ENCODE measurements at regions not wholly inside any gene's neighbourhood (a gene's known extent, or its start where the extent isn't known, plus 50 kb on each side); places are given as distances from the start of the nearest gene placed in this dataset.

DNA sequence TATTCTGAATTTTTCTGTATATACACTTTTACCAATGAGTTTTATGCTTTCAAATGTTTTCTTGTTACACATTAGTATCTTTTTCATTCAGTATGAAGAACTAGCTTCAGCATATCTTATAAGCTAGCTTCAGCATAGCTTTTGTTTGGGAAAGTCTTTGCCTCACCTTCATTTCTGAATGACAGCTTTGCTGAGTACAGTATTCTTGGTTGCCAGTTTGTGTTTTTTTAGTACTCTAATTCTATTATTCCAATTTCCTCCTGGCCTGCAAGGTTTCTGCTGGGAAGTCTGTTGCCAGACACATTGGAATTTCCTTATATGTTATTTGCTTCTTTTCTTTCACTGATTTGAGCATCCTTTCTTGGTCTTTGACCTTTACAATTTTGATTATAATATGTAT is 278.8 kb downstream of the SPATA18 start:
- no peak overlapping the region for H3K9ac ChIP-seq (ENCODE audit: low read length in 2 of 2)
- no peaks in the 10 kb centered on the region for H3K4me1 ChIP-seq (ENCODE audit: control insufficient read depth, insufficient read depth, low read length)
- H3K4me3 ChIP-seq (ENCODE audit: low read length in 2 of 2): no peak overlapping the region
- H3K27me3 ChIP-seq (ENCODE audit: control insufficient read depth in 1 of 2, insufficient read depth in 2 of 2, low read length in 2 of 2): no peaks in the 10 kb centered on the region
- no peaks in the 10 kb centered on the region for H3K36me3 ChIP-seq (ENCODE audit: control insufficient read depth in 2 of 2, insufficient read depth in 2 of 2, low read length in 2 of 2)
- H3K9me3 ChIP-seq (ENCODE audit: control insufficient read depth in 2 of 2, low read length in 2 of 2): peaks cover 7 to 9% of the 10 kb centered on the region in 2 donors
- H3K27ac ChIP-seq (ENCODE audit: low read length): no peak overlapping the region

DNA sequence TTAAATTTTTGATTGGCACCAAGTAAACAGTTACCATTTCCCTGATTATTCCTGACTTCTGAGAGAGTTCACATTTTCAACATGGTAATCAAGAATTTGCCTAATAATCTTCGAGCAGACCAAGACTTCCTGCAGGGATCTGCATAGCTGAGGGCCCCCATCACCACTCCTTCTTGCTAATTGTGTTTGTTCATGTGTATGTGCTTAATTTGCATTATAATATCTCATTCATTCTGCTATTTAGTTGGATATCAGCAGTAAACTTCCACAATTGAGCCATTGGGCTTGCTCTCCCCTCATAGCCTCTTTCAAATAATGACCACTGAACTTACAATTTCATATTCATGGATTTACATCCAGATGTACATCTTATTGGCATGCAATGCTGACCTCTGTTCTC is 292.5 kb downstream of the SPATA18 start:
- H3K27ac ChIP-seq (ENCODE audit: low read length): no peak overlapping the region
- no peaks in the 10 kb centered on the region for H3K36me3 ChIP-seq (ENCODE audit: control insufficient read depth in 2 of 2, insufficient read depth in 2 of 2, low read length in 2 of 2)

DNA sequence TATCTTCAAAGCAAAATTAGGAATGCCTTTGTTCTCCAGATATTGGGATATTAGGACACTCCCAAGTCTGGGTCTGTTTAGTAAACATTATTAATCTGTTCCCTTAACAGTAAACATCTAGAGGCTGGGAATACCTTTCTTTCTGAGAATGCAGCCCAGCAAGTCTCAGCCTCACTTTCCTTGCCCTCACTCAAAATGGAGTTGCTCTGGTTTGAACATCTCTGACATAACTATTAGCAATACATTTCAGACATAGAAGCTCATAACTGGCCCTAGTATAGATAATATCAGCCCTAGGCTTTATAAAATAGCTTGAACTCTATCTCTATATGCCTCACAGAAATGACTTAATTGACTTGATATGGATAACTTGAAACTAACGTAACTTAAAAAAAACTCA is 299.8 kb downstream of the SPATA18 start:
- Histone ChIP-seq H3K36me3 (ENCODE audit: control insufficient read depth in 2 of 2, insufficient read depth in 2 of 2, low read length in 2 of 2) (no peaks in the 10 kb centered on the region), H3K9ac (ENCODE audit: low read length in 2 of 2) (no peak overlapping the region), H3K9me3 (ENCODE audit: control insufficient read depth in 2 of 2, low read length in 2 of 2) (no peaks in the 10 kb centered on the region), H3K4me3 (ENCODE audit: low read length in 2 of 2) (no peak overlapping the region), H3K27ac (ENCODE audit: low read length) (no peak overlapping the region), H3K27me3 (ENCODE audit: control insufficient read depth in 1 of 2, insufficient read depth in 2 of 2, low read length in 2 of 2) (no peaks in the 10 kb centered on the region), H3K4me1 (ENCODE audit: control insufficient read depth, insufficient read depth, low read length) (no peaks in the 10 kb centered on the region)

More for the DNA sequence above, 292.5 kb downstream of the SPATA18 start:
- H3K9ac ChIP-seq (ENCODE audit: low read length in 2 of 2): no peak overlapping the region
- no peaks in the 10 kb centered on the region for H3K9me3 ChIP-seq (ENCODE audit: control insufficient read depth in 2 of 2, low read length in 2 of 2)
- H3K4me1 ChIP-seq (ENCODE audit: control insufficient read depth, insufficient read depth, low read length): no peaks in the 10 kb centered on the region
- no peaks in the 10 kb centered on the region for H3K27me3 ChIP-seq (ENCODE audit: control insufficient read depth in 1 of 2, insufficient read depth in 2 of 2, low read length in 2 of 2)
- no peak overlapping the region for H3K4me3 ChIP-seq (ENCODE audit: low read length in 2 of 2)

DNA sequence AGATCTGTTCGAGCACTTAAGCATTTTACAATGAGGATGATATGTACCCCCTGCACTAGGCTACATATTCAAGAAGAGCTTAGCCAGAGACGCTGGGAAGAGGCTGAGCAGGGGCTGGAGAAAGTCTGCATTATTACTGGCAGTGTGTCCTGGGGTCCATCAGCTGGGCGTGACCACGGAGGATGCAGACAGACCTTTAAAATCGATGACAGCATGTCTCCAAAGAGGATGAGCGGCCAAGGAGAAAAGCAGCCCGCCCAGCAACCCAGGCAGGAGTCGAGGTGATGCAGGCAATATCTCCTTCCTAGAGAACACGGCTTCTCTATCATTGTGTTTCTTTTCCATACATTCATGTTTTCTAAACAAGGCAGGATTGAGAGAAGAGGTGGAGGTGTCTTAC is 300.7 kb downstream of the USP46 start:
- Histone ChIP-seq H3K27ac (ENCODE audit: low read length) (no peak overlapping the region), H3K27me3 (ENCODE audit: control insufficient read depth in 1 of 2, insufficient read depth in 2 of 2, low read length in 2 of 2) (no peaks in the 10 kb centered on the region), H3K4me3 (ENCODE audit: low read length in 2 of 2) (no peak overlapping the region), H3K9me3 (ENCODE audit: control insufficient read depth in 2 of 2, low read length in 2 of 2) (no peaks in the 10 kb centered on the region), H3K36me3 (ENCODE audit: control insufficient read depth in 2 of 2, insufficient read depth in 2 of 2, low read length in 2 of 2) (no peaks in the 10 kb centered on the region), H3K9ac (ENCODE audit: low read length in 2 of 2) (no peak overlapping the region), H3K4me1 (ENCODE audit: control insufficient read depth, insufficient read depth, low read length) (no peaks in the 10 kb centered on the region)

DNA sequence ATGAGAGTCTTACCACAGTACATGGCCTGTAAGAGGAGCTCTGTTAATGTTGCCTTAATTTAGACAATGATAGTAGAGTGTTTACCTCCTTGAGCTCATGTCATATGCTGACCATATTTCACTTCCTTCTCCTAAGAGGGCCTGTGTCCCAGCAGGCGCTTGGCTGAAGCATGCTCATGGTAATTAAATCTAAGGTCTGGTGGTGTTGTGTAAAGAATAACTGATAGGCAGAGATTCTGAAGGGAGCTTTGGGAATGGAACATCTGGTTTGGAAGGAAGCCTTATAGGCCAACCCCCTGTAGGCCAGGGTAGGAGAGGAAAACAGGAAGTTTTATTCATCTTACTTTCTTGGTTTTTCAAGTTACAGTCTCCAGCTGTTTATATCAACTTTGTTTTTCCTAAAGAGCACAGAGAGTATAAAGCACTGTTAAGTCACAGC is 300.2 kb downstream of the USP46 start:
- Histone ChIP-seq H3K9ac (ENCODE audit: low read length in 2 of 2) (no peak overlapping the region), H3K27me3 (ENCODE audit: control insufficient read depth in 1 of 2, insufficient read depth in 2 of 2, low read length in 2 of 2) (no peaks in the 10 kb centered on the region), H3K9me3 (ENCODE audit: control insufficient read depth in 2 of 2, low read length in 2 of 2) (no peaks in the 10 kb centered on the region), H3K4me1 (ENCODE audit: control insufficient read depth, insufficient read depth, low read length) (no peaks in the 10 kb centered on the region), H3K4me3 (ENCODE audit: low read length in 2 of 2) (no peak overlapping the region), H3K36me3 (ENCODE audit: control insufficient read depth in 2 of 2, insufficient read depth in 2 of 2, low read length in 2 of 2) (no peaks in the 10 kb centered on the region), H3K27ac (ENCODE audit: low read length) (no peak overlapping the region)

DNA sequence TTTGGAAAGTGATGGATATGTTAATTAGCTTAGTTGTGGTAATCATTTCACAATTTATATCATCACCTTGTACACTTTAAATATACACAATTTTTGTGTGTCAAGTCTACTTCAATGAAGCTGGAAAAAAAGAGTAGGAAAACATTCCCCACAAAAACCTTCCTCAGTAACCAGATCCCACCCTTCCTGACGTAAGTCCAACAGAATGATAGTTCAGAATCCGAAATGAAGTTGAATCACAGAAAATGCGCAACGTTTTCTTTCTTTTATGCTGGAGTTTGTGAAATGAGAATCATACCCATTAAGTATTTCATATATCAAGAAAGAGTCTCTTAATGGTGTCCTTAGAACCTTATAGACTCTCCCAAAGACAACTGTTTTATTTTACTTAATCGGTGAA is 292.9 kb downstream of the USP46 start:
- H3K9me3 ChIP-seq (ENCODE audit: control insufficient read depth in 2 of 2, low read length in 2 of 2): no peaks in the 10 kb centered on the region
- no peak overlapping the region for H3K27ac ChIP-seq (ENCODE audit: low read length)
- H3K9ac ChIP-seq (ENCODE audit: low read length in 2 of 2): no peak overlapping the region
- H3K36me3 ChIP-seq (ENCODE audit: control insufficient read depth in 2 of 2, insufficient read depth in 2 of 2, low read length in 2 of 2): no peaks in the 10 kb centered on the region
- H3K27me3 ChIP-seq (ENCODE audit: control insufficient read depth in 1 of 2, insufficient read depth in 2 of 2, low read length in 2 of 2): no peaks in the 10 kb centered on the region
- no peak overlapping the region for H3K4me3 ChIP-seq (ENCODE audit: low read length in 2 of 2)
- H3K4me1 ChIP-seq (ENCODE audit: control insufficient read depth, insufficient read depth, low read length): no peaks in the 10 kb centered on the region

DNA sequence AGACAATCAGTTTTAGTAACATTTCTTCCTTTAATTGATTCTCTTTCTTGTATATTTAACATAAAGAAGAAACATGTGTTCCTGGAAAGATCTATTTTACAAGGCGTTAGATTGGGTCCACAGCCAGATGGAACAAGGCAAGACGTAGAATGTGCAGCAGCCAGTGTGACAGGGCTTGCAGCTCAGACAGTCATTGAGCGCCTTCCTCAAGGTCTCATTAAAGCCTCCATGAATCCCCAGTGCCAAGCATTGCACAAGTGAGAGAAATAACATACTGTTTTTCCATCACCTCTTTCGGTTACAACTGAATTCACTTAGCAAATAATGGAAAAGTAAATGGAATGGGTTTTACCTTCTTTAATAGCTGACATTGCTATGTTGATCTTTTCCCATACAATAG is 292.5 kb downstream of the USP46 start:
- Histone ChIP-seq H3K9ac (ENCODE audit: low read length in 2 of 2) (no peak overlapping the region), H3K4me3 (ENCODE audit: low read length in 2 of 2) (no peak overlapping the region), H3K9me3 (ENCODE audit: control insufficient read depth in 2 of 2, low read length in 2 of 2) (no peaks in the 10 kb centered on the region), H3K4me1 (ENCODE audit: control insufficient read depth, insufficient read depth, low read length) (no peaks in the 10 kb centered on the region), H3K27ac (ENCODE audit: low read length) (no peak overlapping the region), H3K36me3 (ENCODE audit: control insufficient read depth in 2 of 2, insufficient read depth in 2 of 2, low read length in 2 of 2) (no peaks in the 10 kb centered on the region), H3K27me3 (ENCODE audit: control insufficient read depth in 1 of 2, insufficient read depth in 2 of 2, low read length in 2 of 2) (no peaks in the 10 kb centered on the region)

DNA sequence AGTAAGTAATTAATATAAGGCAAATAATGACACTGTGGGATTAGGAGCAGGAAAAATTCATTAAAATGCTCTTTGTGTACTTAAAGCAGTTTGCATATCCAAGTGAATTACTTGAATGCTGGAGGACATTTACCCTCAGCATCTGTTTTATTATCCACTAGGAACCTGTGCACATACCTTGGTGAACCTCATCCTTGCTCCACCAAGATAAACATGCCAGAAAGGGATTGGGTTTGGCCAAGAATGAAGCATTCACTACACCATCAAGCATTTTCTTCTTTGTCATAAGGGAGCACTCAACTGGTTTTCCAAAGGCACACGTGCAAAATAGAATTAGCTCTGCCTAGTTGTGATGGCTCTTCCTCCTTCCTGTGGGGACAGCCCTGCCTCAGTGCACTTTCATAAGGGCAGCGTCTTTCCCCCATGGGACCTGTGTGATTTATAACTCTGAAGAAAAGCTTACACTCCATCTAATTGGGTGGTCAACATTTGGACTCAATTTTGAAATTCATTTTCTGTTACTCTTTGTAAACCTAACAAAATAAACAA is 291.7 kb downstream of the USP46 start:
- no peaks in the 10 kb centered on the region for H3K4me1 ChIP-seq (ENCODE audit: control insufficient read depth, insufficient read depth, low read length)
- no peaks in the 10 kb centered on the region for H3K27me3 ChIP-seq (ENCODE audit: control insufficient read depth in 1 of 2, insufficient read depth in 2 of 2, low read length in 2 of 2)
- H3K27ac ChIP-seq (ENCODE audit: low read length): no peak overlapping the region
- no peaks in the 10 kb centered on the region for H3K9me3 ChIP-seq (ENCODE audit: control insufficient read depth in 2 of 2, low read length in 2 of 2)
- H3K36me3 ChIP-seq (ENCODE audit: control insufficient read depth in 2 of 2, insufficient read depth in 2 of 2, low read length in 2 of 2): no peaks in the 10 kb centered on the region
- no peak overlapping the region for H3K9ac ChIP-seq (ENCODE audit: low read length in 2 of 2)
- H3K4me3 ChIP-seq (ENCODE audit: low read length in 2 of 2): no peak overlapping the region

DNA sequence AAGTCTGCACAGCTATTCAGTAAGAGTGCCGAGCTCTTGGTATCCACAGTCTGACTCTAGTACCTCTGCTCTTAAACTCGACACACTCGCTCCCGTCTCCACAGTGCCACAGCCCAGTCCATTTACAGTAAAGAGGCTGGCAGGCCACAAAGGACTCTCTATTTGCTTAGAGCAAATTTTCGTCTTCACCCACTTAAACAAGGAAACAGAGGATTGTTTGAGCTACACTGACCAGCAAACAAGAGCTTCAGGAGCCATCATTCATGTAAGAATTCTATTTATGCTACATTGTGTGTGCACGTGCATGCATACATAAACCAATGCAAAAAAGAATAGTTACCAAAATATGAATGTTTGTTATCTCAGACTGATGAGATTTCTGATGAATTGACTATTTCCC is 290.2 kb downstream of the USP46 start:
- no peaks in the 10 kb centered on the region for H3K36me3 ChIP-seq (ENCODE audit: control insufficient read depth in 2 of 2, insufficient read depth in 2 of 2, low read length in 2 of 2)
- H3K9ac ChIP-seq (ENCODE audit: low read length in 2 of 2): no peak overlapping the region
- no peaks in the 10 kb centered on the region for H3K4me1 ChIP-seq (ENCODE audit: control insufficient read depth, insufficient read depth, low read length)
- no peak overlapping the region for H3K4me3 ChIP-seq (ENCODE audit: low read length in 2 of 2)
- no peaks in the 10 kb centered on the region for H3K9me3 ChIP-seq (ENCODE audit: control insufficient read depth in 2 of 2, low read length in 2 of 2)
- no peak overlapping the region for H3K27ac ChIP-seq (ENCODE audit: low read length)
- H3K27me3 ChIP-seq (ENCODE audit: control insufficient read depth in 1 of 2, insufficient read depth in 2 of 2, low read length in 2 of 2): no peaks in the 10 kb centered on the region

DNA sequence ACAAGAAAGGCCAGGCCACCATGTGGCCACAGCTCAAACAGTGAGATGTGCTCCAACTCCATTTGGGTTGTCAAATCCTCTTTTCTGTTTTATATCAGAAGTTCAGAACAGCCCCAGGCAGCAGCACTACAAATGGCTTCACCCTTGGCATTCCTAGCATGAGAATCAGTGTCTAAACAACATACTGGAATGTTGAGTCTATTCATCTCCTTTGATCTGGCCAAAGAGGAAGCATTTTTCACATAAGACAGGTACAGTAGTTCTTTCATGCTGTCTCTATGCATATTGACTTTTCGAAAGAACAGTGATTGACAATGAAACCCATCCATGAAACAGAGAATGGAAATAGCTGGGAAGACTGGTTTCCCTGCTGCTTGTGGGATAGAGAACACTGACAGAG is 289.5 kb downstream of the USP46 start:
- Histone ChIP-seq H3K27ac (ENCODE audit: low read length) (no peak overlapping the region), H3K9me3 (ENCODE audit: control insufficient read depth in 2 of 2, low read length in 2 of 2) (no peaks in the 10 kb centered on the region), H3K9ac (ENCODE audit: low read length in 2 of 2) (no peak overlapping the region), H3K36me3 (ENCODE audit: control insufficient read depth in 2 of 2, insufficient read depth in 2 of 2, low read length in 2 of 2) (no peaks in the 10 kb centered on the region), H3K4me1 (ENCODE audit: control insufficient read depth, insufficient read depth, low read length) (no peaks in the 10 kb centered on the region), H3K4me3 (ENCODE audit: low read length in 2 of 2) (no peak overlapping the region), H3K27me3 (ENCODE audit: control insufficient read depth in 1 of 2, insufficient read depth in 2 of 2, low read length in 2 of 2) (no peaks in the 10 kb centered on the region)

DNA sequence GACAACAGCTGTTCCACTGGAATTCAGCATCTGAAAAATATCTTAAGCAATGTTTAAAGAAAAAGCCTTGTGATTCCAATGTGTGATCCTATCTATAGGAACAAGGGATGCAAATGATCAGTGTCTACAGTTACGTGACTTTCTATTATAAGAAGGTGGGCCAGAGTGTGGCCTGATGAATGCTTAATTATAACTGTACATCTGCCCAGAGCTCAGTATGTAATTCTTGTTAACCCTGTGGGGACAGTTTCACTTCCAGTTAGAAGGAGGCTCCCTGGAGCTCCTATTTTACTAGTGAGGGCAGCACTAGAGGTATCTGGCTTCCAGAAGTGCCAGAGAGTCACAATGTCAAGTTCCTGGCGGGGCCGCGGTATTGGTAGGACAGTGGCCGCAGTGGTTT is 288.5 kb downstream of the USP46 start:
- Histone ChIP-seq H3K36me3 (ENCODE audit: control insufficient read depth in 2 of 2, insufficient read depth in 2 of 2, low read length in 2 of 2) (no peaks in the 10 kb centered on the region), H3K9ac (ENCODE audit: low read length in 2 of 2) (no peak overlapping the region), H3K4me1 (ENCODE audit: control insufficient read depth, insufficient read depth, low read length) (no peaks in the 10 kb centered on the region)

More for the DNA sequence above, 288.5 kb downstream of the USP46 start:
- H3K27ac ChIP-seq (ENCODE audit: low read length): no peak overlapping the region
- H3K27me3 ChIP-seq (ENCODE audit: control insufficient read depth in 1 of 2, insufficient read depth in 2 of 2, low read length in 2 of 2): no peaks in the 10 kb centered on the region
- H3K4me3 ChIP-seq (ENCODE audit: low read length in 2 of 2): no peak overlapping the region
- no peaks in the 10 kb centered on the region for H3K9me3 ChIP-seq (ENCODE audit: control insufficient read depth in 2 of 2, low read length in 2 of 2)
